GM12864 (cell line): ENCODE measurements at regions not wholly inside any gene's neighbourhood (a gene's known extent, or its start where the extent isn't known, plus 50 kb on each side); places are given as distances from the start of the nearest gene placed in this dataset.

ENCODE experiments used
- DNase-seq: peaks from one replicate; pipeline ENCODE4 v3.0.0-alpha.2; 2011; ENCODE audit warnings: low read depth
- H3K4me3 ChIP-seq: 2 replicates; pipeline ENCODE4 v1.5.1; 2011; ENCODE audit warnings: mild to moderate bottlenecking, low read depth, low read length, control low read depth
- CTCF ChIP-seq: IDR thresholded peaks from 2 replicates; pipeline ENCODE4 v1.5.1; 2011; ENCODE audit warnings: low read depth, mild to moderate bottlenecking, moderate library complexity, low read length, control low read depth, inconsistent platforms; ENCODE audit errors: missing control alignments

GRCh38 chr2:13009027-13009642, 292.4 kb downstream of the TRIB2 start:
- no peak for DNase-seq
- TF ChIP-seq CTCF, result no peak
- no peak overlapping the region for H3K4me3 ChIP-seq

DNA sequence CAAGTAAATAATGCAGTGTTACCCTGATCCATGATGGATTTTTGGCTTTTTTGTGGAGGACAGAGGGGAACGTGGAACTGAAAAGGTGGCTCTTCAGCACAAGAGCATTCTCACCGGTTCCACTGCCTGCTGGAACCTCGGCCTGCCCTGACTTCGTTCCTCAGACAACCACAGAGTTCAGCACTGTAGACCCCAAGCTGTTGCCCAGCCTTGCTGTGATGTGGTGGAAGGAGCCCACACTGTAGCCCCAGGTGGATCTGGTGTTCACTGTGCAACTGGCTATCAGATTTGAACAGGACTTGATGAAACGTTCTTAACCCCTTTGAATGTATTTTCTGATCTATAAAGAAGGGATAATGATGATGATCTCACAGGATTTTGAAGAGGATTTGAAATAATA, 293.5 kb downstream of the TRIB2 start:
- no peak overlapping the region for H3K4me3 ChIP-seq
- no peak for TF ChIP-seq CTCF

GRCh38 chr2:13014783-13015182, 298.0 kb downstream of the TRIB2 start:
- no peak overlapping the region for H3K4me3 ChIP-seq
- DNase-seq, result no peak
- TF ChIP-seq CTCF, result no peak

More for the DNA sequence above, 293.5 kb downstream of the TRIB2 start:
- no peak for DNase-seq

- TF ChIP-seq CTCF, result no peak
- DNase-seq, result no peak
- H3K4me3 ChIP-seq, result no peak overlapping the region
Observed at GRCh38 chr2:13015532-13016320, 299.0 kb downstream of the TRIB2 start.

DNA sequence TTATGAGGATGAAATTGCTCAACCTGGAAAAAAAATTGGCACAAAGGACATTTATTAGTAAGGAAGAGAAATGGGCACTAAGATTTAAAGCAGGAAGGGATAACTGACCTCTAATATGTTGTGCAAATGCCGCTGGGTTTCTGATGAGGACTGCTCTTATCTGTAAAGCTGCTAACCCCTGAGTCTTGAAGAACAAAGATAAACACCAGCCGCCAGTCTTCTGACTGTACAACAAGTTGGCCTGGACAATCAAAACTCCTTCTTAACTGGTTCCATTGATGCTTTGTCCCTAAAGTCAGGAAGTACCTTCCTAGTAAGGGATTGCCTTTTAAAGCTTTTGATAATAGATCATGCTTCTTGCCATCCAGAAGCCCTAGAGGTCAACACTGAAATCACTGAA, 301.8 kb downstream of the TRIB2 start:
- no peak for TF ChIP-seq CTCF
- no peak overlapping the region for H3K4me3 ChIP-seq
- no peak for DNase-seq

- TF ChIP-seq CTCF, result no peak
- no peak for DNase-seq
Observed at GRCh38 chr2:13019781-13020180, 303.0 kb downstream of the TRIB2 start.

More at GRCh38 chr2:13019781-13020180, 303.0 kb downstream of the TRIB2 start:
- H3K4me3 ChIP-seq, result no peak overlapping the region
